PC-9 (cell line): ENCODE measurements at regions not wholly inside any gene's neighbourhood (a gene's known extent, or its start where the extent isn't known, plus 50 kb on each side); places are given as distances from the start of the nearest gene placed in this dataset.

ENCODE experiments used
- BruUV-seq: library from RNA; stranded (reverse); fragments of 400-500 nt; replicated peaks from 2 replicates; lab custom pipeline; 2021; lab: Mats Ljungman, UMichigan
- CTCF ChIA-PET: fragments of 300-600 bp; sonication (Branson Sonifier 250); formaldehyde crosslinking; loops from one replicate; lab custom pipeline; 2022; ENCODE audit warnings: antibody characterized with exemption; lab: Charles Lee
- POLR2A ChIA-PET: fragments of 300-600 bp; sonication (Branson Sonifier 250); formaldehyde crosslinking; loops from one replicate; lab custom pipeline; 2022; ENCODE audit warnings: antibody characterized with exemption; ENCODE audit not compliant: unreplicated experiment; lab: Charles Lee
- DNase-seq, 2 experiments: peaks; one replicate each; pipeline versions ENCODE4 v3.0.0 to v3.0.0-alpha.2; 2015 to 2022; ENCODE audit warnings: mixed read lengths in 1 of 2
- H2AFZ ChIP-seq: fragments of 200-600 bp; sonication (generic); 2 replicates; pipeline ENCODE4 v1.8.1; 2017; ENCODE audit warnings: antibody characterized with exemption
- H3F3A ChIP-seq: fragments of 200-600 bp; sonication (generic); 2 replicates; pipeline ENCODE4 v1.8.1; 2017; ENCODE audit warnings: antibody characterized with exemption, mild to moderate bottlenecking, low read depth; ENCODE audit not compliant: insufficient read depth
- H3K27ac ChIP-seq: fragments of 200-600 bp; sonication (generic); 2 replicates; pipeline ENCODE4 v1.6.1; 2016; ENCODE audit warnings: mixed run types
- H3K27me3 ChIP-seq: fragments of 200-600 bp; sonication (generic); 2 replicates; pipeline ENCODE4 v1.6.1; 2016; ENCODE audit warnings: low read depth, mixed run types; ENCODE audit not compliant: insufficient read depth
- H3K36me3 ChIP-seq: fragments of 200-600 bp; sonication (generic); 2 replicates; pipeline ENCODE4 v1.6.1; 2016; ENCODE audit warnings: low read depth, mixed run types
- H3K4me1 ChIP-seq: fragments of 200-600 bp; sonication (generic); replicated peaks from 2 replicates; pipeline ENCODE4 v1.6.1; 2016; ENCODE audit warnings: mixed run types; ENCODE audit not compliant: insufficient read depth
- H3K4me2 ChIP-seq: fragments of 200-600 bp; sonication (generic); 2 replicates; pipeline ENCODE4 v1.6.1; 2017; ENCODE audit warnings: mixed run types
- H3K4me3 ChIP-seq: fragments of 200-600 bp; sonication (generic); 2 replicates; pipeline ENCODE4 v1.6.1; 2016; ENCODE audit warnings: mixed run types
- H3K79me2 ChIP-seq: fragments of 200-600 bp; sonication (generic); 2 replicates; pipeline ENCODE4 v1.6.1; 2017; ENCODE audit warnings: low read depth, mixed run types
- H3K9me2 ChIP-seq: fragments of 200-600 bp; sonication (generic); 2 replicates; pipeline ENCODE4 v1.8.1; 2017; ENCODE audit warnings: mild to moderate bottlenecking; ENCODE audit not compliant: insufficient read depth
- H3K9me3 ChIP-seq: fragments of 200-600 bp; sonication (generic); 2 replicates; pipeline ENCODE4 v1.8.1; 2016; ENCODE audit warnings: low read depth; ENCODE audit not compliant: insufficient read depth
- H4K20me1 ChIP-seq: fragments of 200-600 bp; sonication (generic); 2 replicates; pipeline ENCODE4 v1.8.1; 2017; ENCODE audit not compliant: insufficient read depth
- CTCF ChIP-seq: fragments of 200-600 bp; sonication (generic); conservative IDR thresholded peaks from 2 replicates; pipeline ENCODE4 v1.6.1; 2017; ENCODE audit warnings: mixed run types, antibody characterized with exemption, mild to moderate bottlenecking, moderate library complexity
- EZH2 ChIP-seq: fragments of 200-600 bp; sonication (generic); IDR thresholded peaks from 2 replicates; pipeline ENCODE4 v1.8.0; 2017; ENCODE audit warnings: antibody characterized with exemption, low read depth
- intact Hi-C: fragments of 100-400 bp; cut with micrococcal nuclease; formaldehyde crosslinking; loops from one replicate; pipeline ENCODE4 v1.10.0; 2022; ENCODE audit not compliant: unreplicated experiment

DNA sequence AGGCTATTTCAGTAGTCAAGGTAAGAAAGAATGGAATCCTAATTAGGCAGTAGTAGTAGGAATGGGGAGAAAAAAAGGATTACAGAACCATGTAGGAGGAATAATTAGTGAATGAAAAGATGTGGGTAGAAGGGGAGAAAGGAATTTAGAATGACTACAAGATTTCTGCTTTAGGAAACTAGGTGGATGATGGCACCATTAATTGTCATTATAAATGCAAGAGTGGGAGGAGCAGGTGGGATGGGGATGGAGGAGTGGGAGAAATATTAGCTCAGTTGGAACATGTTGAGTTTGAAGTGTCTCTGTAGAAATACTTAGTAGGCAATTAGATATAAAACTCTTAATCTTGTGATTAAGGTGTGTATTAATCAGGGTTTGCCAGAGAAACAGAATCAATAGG is 50.0 kb upstream of the C21orf91 start:
- no peak overlapping the region for H3K4me3 ChIP-seq
- H3K27me3 ChIP-seq, result no peaks in the 10 kb centered on the region
- H3F3A ChIP-seq, result no peaks in the 10 kb centered on the region
- H3K36me3 ChIP-seq, result no peaks in the 10 kb centered on the region
- CTCF ChIA-PET, result no interaction called here
- no peak overlapping the region for H3K27ac ChIP-seq
- H3K79me2 ChIP-seq, result no peaks in the 10 kb centered on the region
- no peak for DNase-seq
- H3K9me3 ChIP-seq, result no peaks in the 10 kb centered on the region
- H4K20me1 ChIP-seq, result no peaks in the 10 kb centered on the region
- POLR2A ChIA-PET, result no interaction called here
- TF ChIP-seq EZH2 (no peak), CTCF (no peak)
- no TSS peak for BruUV-seq
- H3K9me2 ChIP-seq, result no peaks in the 10 kb centered on the region
- H2AFZ ChIP-seq, result no peak overlapping the region
- no peak overlapping the region for H3K4me2 ChIP-seq
- intact Hi-C loops, result no loop called here
- H3K4me1 ChIP-seq, result no peaks in the 10 kb centered on the region
